Breast epithelium (tissue), 4 donors: ENCODE measurements at regions not wholly inside any gene's neighbourhood (a gene's known extent, or its start where the extent isn't known, plus 50 kb on each side); places are given as distances from the start of the nearest gene placed in this dataset.

ENCODE experiments used
- DNase-seq, 2 donors: peaks; one replicate each; pipeline ENCODE4 v3.0.0-alpha.2; 2019; ENCODE audit warnings: low spot score in 2 of 2
- H3K27ac ChIP-seq, 2 donors: fragments of 200-600 bp; sonication (generic) in 1 of 2; one replicate each; pipeline ENCODE4 v1.5.1; 2016 to 2019; ENCODE audit warnings: mild to moderate bottlenecking in 1 of 2
- H3K27me3 ChIP-seq, 2 donors: fragments of 200-600 bp; sonication (generic) in 1 of 2; one replicate each; pipeline versions ENCODE4 v1.5.1 to v1.6.0; 2017 to 2019; ENCODE audit warnings: control low read depth in 1 of 2, mild to moderate bottlenecking in 1 of 2
- H3K36me3 ChIP-seq: fragments of 200-600 bp; one replicate; pipeline ENCODE4 v1.5.1; 2019
- H3K4me1 ChIP-seq, 2 donors: fragments of 200-600 bp; sonication (generic); one replicate each; pipeline ENCODE4 v1.5.1; 2016 to 2019; ENCODE audit warnings: control low read depth in 1 of 2
- H3K4me3 ChIP-seq, 3 donors: fragments of 200-600 bp; sonication (generic); 1 replicate in 2 of 3; 2 replicates in 1 of 3; pipeline ENCODE4 v1.5.1; 2016 to 2019; ENCODE audit warnings: mild to moderate bottlenecking in 3 of 3, moderate library complexity in 2 of 3
- H3K9me3 ChIP-seq, 2 donors: fragments of 200-600 bp; sonication (generic) in 1 of 2; one replicate each; pipeline ENCODE4 v1.5.1; 2016 to 2019; ENCODE audit warnings: control low read depth in 1 of 2
- POLR2A ChIP-seq: fragments of 450-650 bp; IDR thresholded peaks from one replicate; pipeline ENCODE4 v1.6.1; 2016; ENCODE audit warnings: antibody characterized with exemption, mild to moderate bottlenecking, moderate library complexity
- POLR2AphosphoS5 ChIP-seq, 3 donors: sonication (generic); formaldehyde crosslinking; IDR thresholded peaks; one replicate each; pipeline ENCODE4 v1.6.1; 2017; ENCODE audit warnings: antibody characterized with exemption in 3 of 3
- intact Hi-C: fragments of 100-400 bp; cut with DNase I; formaldehyde crosslinking; loops from one replicate; pipeline ENCODE4 v1.15.1; 2023; ENCODE audit warnings: low total_unique reads
- TF ChIP-seq, protein P1 (sequence below), 3 donors: fragments of 450-650 bp; IDR thresholded peaks; one replicate each; pipeline ENCODE4 v1.5.1; 2016 to 2017; ENCODE audit warnings: antibody characterized with exemption in 3 of 3, mild to moderate bottlenecking in 3 of 3, moderate library complexity in 3 of 3

DNA sequence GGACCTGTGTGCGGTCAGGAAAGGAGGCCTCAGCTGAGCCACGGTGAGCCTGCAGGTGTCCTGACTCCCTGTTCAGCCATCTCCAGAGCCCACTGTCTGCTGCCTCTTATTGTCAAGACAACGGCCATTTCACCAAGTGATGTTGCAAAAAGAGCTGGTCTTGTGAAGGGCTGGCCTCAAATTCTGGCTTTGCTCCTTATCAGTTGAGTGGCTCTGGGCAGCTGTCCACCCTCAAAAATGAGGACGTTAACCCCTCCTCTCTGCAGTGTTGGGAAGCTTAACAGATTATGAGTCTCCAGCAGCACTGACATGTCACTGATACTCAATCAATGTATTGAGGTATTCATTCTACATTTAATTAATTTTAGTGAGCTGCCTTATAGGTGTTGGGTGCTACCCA is 171.1 kb upstream of the TOX3 start:
- no peaks in the 10 kb centered on the region for H3K4me1 ChIP-seq
- no peak for DNase-seq
- intact Hi-C loops = no loop called here
- H3K27ac ChIP-seq = no peak overlapping the region
- TF ChIP-seq POLR2A = no peak
- TF ChIP-seq, protein P1, sequence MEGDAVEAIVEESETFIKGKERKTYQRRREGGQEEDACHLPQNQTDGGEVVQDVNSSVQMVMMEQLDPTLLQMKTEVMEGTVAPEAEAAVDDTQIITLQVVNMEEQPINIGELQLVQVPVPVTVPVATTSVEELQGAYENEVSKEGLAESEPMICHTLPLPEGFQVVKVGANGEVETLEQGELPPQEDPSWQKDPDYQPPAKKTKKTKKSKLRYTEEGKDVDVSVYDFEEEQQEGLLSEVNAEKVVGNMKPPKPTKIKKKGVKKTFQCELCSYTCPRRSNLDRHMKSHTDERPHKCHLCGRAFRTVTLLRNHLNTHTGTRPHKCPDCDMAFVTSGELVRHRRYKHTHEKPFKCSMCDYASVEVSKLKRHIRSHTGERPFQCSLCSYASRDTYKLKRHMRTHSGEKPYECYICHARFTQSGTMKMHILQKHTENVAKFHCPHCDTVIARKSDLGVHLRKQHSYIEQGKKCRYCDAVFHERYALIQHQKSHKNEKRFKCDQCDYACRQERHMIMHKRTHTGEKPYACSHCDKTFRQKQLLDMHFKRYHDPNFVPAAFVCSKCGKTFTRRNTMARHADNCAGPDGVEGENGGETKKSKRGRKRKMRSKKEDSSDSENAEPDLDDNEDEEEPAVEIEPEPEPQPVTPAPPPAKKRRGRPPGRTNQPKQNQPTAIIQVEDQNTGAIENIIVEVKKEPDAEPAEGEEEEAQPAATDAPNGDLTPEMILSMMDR (IDR thresholded peaks at IDR 0.05) = no peak
- no peak for TF ChIP-seq POLR2AphosphoS5 (IDR thresholded peaks at IDR 0.05)
- no peaks in the 10 kb centered on the region for H3K9me3 ChIP-seq
- H3K4me3 ChIP-seq = no peak overlapping the region
- H3K36me3 ChIP-seq = no peaks in the 10 kb centered on the region
- H3K27me3 ChIP-seq = no peaks in the 10 kb centered on the region

DNA sequence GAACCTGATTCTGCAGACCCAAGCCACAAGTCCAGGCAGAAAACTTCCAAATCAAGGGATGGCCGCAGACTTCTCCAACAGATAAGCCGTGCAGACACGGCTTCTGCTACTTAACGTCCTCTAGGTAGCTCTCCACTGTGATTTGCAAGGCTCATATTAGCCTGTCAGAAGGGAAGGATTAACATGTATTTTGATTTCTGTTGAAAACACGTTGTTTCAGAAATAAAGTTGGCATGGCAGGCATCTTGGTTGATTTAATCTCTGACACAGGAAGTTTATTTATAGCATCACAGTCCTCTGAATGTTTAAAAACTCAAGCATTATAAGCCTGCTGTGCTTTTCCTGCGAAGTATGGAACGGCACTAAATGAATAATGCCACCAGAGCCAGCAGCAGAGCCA is 166.8 kb upstream of the TOX3 start:
- no peaks in the 10 kb centered on the region for H3K4me1 ChIP-seq
- H3K36me3 ChIP-seq = no peaks in the 10 kb centered on the region
- no peaks in the 10 kb centered on the region for H3K27me3 ChIP-seq
- no peak for DNase-seq
- H3K9me3 ChIP-seq = no peaks in the 10 kb centered on the region
- H3K27ac ChIP-seq = no peak overlapping the region
- TF ChIP-seq, protein P1 (IDR thresholded peaks at IDR 0.05) = no peak
- TF ChIP-seq POLR2AphosphoS5 (IDR thresholded peaks at IDR 0.05) (no peak), POLR2A (no peak)
- no peak overlapping the region for H3K4me3 ChIP-seq
- intact Hi-C loops = no loop called here

DNA sequence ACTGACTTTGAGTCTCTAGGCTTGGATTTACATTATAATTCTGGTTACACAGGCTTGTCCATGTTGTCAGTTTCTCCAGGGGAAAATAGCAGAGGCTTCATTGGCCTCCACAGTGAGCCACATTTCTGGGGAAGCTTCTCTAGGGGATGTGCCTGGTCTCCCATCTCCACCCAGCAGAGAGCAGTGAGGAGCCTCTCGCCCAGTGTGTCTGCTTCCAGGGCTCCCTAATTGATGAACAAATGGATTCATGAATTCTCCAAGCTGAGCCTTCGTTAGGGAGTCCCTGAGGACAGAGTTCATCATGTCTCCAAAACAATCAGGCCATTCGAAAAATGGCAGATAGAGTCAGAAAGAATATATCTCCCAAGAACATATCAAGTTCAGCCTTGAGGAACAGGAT is 162.4 kb upstream of the TOX3 start:
- Histone ChIP-seq H3K4me1 (no peaks in the 10 kb centered on the region), H3K36me3 (no peaks in the 10 kb centered on the region), H3K27me3 (no peaks in the 10 kb centered on the region), H3K27ac (no peak overlapping the region), H3K4me3 (no peak overlapping the region), H3K9me3 (no peaks in the 10 kb centered on the region)
- TF ChIP-seq POLR2A (no peak), POLR2AphosphoS5 (IDR thresholded peaks at IDR 0.05) (no peak)
- TF ChIP-seq, protein P1 (IDR thresholded peaks at IDR 0.05) = no peak
- intact Hi-C loops = no loop called here
- no peak for DNase-seq

DNA sequence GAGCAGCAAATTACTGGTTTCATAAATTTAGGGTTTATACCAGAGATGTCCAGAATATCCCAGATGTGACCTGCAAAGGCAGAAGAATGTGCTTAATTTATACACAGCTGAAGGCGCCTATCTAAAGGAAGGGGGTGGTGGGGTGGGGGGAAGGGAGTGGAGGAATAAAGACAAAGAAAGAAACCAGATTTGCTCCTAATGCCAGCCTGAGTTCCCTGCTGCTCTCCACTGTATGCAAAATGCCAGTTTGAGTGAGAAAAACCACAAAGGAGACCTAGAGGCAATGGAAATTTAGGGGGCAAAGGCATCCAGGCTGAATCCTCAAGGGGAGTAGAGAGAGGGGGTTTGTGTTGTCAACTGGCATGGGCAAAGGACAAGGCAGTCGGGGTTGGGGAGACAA is 161.5 kb upstream of the TOX3 start:
- no peaks in the 10 kb centered on the region for H3K9me3 ChIP-seq
- H3K36me3 ChIP-seq = no peaks in the 10 kb centered on the region
- TF ChIP-seq, protein P1 (IDR thresholded peaks at IDR 0.05) = no peak
- no peaks in the 10 kb centered on the region for H3K4me1 ChIP-seq
- H3K27me3 ChIP-seq = no peaks in the 10 kb centered on the region
- intact Hi-C loops = no loop called here
- no peak for DNase-seq
- H3K27ac ChIP-seq = no peak overlapping the region
- no peak overlapping the region for H3K4me3 ChIP-seq

DNA sequence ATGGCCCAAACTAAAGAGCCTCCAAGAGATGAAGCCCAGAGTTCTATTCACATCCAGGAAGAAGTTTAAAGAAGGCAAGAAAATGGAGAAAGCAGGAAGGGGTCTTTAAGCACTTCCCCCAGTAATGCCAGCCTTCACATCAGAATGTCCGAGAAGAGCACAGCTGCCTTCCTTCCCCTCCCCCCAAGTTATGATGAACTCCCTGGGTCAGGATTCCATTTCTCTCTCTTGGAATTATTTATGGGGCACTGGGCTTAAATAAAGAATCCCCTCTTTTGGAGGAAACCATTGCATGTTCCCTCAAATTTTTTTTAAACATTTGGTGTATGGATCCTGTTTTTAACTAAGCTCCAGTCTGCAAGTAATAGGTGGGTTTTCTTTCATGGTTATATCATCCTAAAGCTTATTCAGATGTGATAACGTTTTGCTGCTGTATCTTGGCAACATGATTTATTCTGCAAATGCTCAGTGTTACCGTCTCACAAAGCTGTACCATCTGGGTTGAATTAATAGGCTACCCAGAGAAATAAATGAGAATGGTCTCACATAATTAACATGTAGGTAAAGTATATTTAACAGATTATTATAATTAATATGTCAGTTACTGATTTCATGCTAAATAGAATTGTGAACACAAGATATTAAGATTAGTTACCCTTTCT is 160.9 kb upstream of the TOX3 start:
- no peak for DNase-seq
- no peaks in the 10 kb centered on the region for H3K36me3 ChIP-seq
- no peaks in the 10 kb centered on the region for H3K27me3 ChIP-seq
- TF ChIP-seq POLR2A (no peak), POLR2AphosphoS5 (IDR thresholded peaks at IDR 0.05) (no peak)
- TF ChIP-seq, protein P1 (IDR thresholded peaks at IDR 0.05) = no peak
- H3K4me1 ChIP-seq = no peaks in the 10 kb centered on the region
- H3K27ac ChIP-seq = no peak overlapping the region
- H3K4me3 ChIP-seq = no peak overlapping the region
- no peaks in the 10 kb centered on the region for H3K9me3 ChIP-seq
- intact Hi-C loops = no loop called here
